ENCODE measurements at regions not wholly inside any gene's neighbourhood (a gene's known extent, or its start where the extent isn't known, plus 50 kb on each side); places are given as distances from the start of the nearest gene placed in this dataset.

DNA sequence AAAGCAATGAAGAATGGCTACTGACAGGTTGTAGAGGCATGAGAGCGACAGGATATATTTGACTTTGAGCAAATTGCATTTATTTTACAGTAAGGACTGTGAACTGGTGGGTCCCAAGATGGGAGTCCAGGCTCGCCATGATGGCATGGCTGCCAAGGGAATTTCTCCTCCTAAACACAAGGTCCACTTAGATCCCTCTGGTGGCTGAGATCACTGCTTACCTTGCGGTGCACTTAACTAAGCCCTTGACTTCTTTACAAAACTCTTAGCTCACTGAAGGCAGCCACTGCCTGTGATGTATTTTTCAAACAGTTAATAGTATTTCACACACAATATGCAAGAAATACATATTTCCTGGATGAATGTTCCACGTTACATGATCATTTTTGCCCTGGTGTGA, 50.3 kb upstream of the SORBS2 start:
- Histone ChIP-seq H3K9me3 (peaks cover 0 to 15% (median 4%) of the 10 kb centered on the region in 12 donors), H3K4me3 (no peak overlapping the region), H3K4me1 (peaks cover 0 to 37% (median 6%) of the 10 kb centered on the region in 12 donors), H3K36me3 (no peaks in the 10 kb centered on the region), H3K27me3 (no peaks in the 10 kb centered on the region), H3K27ac (peak overlapping the region in 9 of 12 donors; percentile 18 to 91 (median 80))
- no peak for DNase-seq
- TF ChIP-seq, protein P1, sequence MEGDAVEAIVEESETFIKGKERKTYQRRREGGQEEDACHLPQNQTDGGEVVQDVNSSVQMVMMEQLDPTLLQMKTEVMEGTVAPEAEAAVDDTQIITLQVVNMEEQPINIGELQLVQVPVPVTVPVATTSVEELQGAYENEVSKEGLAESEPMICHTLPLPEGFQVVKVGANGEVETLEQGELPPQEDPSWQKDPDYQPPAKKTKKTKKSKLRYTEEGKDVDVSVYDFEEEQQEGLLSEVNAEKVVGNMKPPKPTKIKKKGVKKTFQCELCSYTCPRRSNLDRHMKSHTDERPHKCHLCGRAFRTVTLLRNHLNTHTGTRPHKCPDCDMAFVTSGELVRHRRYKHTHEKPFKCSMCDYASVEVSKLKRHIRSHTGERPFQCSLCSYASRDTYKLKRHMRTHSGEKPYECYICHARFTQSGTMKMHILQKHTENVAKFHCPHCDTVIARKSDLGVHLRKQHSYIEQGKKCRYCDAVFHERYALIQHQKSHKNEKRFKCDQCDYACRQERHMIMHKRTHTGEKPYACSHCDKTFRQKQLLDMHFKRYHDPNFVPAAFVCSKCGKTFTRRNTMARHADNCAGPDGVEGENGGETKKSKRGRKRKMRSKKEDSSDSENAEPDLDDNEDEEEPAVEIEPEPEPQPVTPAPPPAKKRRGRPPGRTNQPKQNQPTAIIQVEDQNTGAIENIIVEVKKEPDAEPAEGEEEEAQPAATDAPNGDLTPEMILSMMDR (IDR thresholded peaks at IDR 0.05): no peak
- no peak for TF ChIP-seq POLR2A (IDR thresholded peaks at IDR 0.05)
- intact Hi-C loops (cut with DNase I): loop anchor here in 1 of 10 donors (5.0 kb wide), 1 partner anchor 160 kb away; no protein-coding TSS in a partner anchor
- 88 to 94% (median 93%) methylated on average over 4 of the region's 4 CpGs for WGBS, 4 donors
- ATAC-seq: no peak

DNA sequence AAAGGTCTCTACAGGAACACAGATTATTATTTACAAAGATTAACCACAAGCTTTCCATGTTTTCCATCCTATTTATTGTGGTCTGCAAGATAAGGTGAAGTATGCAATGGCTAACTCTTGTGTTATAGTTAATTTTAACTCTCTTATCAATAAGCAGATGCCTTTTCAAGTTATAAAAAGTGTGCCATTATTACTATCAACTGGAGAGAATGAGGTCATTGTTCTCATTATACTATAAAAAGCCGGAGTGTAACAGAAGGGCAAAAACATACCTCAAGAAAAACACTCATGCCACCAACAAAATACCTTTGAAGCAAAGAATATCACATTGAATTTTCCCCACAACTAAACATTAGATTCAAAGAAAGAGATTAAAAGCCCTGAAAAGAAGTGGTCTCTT, 52.0 kb upstream of the SORBS2 start:
- DNase-seq (no peak), ATAC-seq (peak; percentile 45 to 64 (median 60))
- Histone ChIP-seq H3K9me3 (no peaks in the 10 kb centered on the region), H3K4me3 (no peak overlapping the region), H3K4me1 (peaks cover 0 to 44% (median 6%) of the 10 kb centered on the region in 12 donors), H3K27me3 (no peaks in the 10 kb centered on the region), H3K27ac (peak overlapping the region in 11 of 12 donors; percentile 41 to 94 (median 79)), H3K36me3 (no peaks in the 10 kb centered on the region)
- intact Hi-C loops (cut with DNase I): loop anchor here in 1 of 10 donors (5.0 kb wide), 1 partner anchor 158 kb away; no protein-coding TSS in a partner anchor
- WGBS, 4 donors: 23 to 29% (median 25%) methylated on average over 1 of the region's 1 CpG
- TF ChIP-seq, protein P1 (IDR thresholded peaks at IDR 0.05): no peak
- no peak for TF ChIP-seq POLR2A (IDR thresholded peaks at IDR 0.05)

DNA sequence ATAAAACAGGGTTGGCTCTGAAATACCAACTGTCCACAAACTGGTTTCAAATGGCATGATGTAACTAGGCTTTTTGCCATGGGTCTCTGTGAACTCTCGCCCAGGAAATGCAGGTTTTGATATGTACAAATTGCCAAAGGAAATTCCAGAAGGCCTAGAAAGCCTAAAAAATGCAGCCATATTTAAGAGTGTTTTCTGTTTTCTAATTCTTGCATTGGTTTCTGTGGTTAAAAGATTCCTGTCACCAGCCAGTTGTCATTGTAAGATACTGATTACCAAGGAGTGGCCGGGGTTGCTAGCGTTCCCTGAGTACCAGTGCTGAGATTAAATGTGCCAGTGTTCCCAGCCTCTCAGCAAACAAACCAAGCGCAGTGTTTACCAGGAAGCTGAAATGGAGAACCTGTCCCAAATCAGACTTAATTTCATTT, 53.9 kb upstream of the SORBS2 start:
- H3K36me3 ChIP-seq: no peaks in the 10 kb centered on the region
- no peak overlapping the region for H3K4me3 ChIP-seq
- H3K4me1 ChIP-seq: peaks cover 0 to 59% (median 7%) of the 10 kb centered on the region in 12 donors
- 42 to 63% (median 52%) methylated on average over 4 of the region's 4 CpGs for WGBS, 4 donors
- H3K27ac ChIP-seq: peak overlapping the region; percentile 56 to 94 (median 77)
- DNase-seq (peak in 2 of 5 donors; percentile 39 to 61), ATAC-seq (peak; percentile 62 to 79 (median 72))
- intact Hi-C loops (cut with DNase I): loop anchor here in 1 of 10 donors (5.0 kb wide), 2 partner anchors 131 to 151 kb away; no protein-coding TSS in a partner anchor
- H3K9me3 ChIP-seq: no peaks in the 10 kb centered on the region
- no peaks in the 10 kb centered on the region for H3K27me3 ChIP-seq
- TF ChIP-seq, protein P1 (IDR thresholded peaks at IDR 0.05): no peak
- TF ChIP-seq POLR2A (IDR thresholded peaks at IDR 0.05): no peak

DNA sequence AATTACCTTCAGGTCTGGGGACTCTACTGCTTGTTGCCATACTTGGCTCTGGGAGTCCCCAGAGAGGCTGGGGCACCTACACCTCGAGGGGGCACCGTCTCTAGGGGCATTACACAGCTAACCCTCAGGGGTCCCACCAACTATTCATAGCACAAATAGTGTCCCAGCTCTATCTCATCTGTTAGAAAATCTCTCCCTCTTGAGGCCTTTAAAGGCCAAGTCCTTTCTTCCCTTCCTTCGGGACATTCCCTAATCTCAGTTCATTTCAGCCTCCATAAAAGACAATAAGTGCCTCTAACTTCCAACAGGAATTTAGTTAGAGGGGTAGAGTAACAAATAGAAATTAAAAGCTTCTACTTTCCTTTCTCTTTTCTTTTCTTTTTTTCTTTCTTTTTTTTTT, 55.8 kb upstream of the SORBS2 start:
- Histone ChIP-seq H3K4me1 (peaks cover 0 to 64% (median 7%) of the 10 kb centered on the region in 12 donors), H3K4me3 (no peak overlapping the region), H3K27ac (peak overlapping the region in 11 of 12 donors; percentile 2 to 94 (median 66)), H3K9me3 (no peaks in the 10 kb centered on the region), H3K27me3 (no peaks in the 10 kb centered on the region), H3K36me3 (no peaks in the 10 kb centered on the region)
- 56 to 72% (median 66%) methylated on average over 3 of the region's 3 CpGs for WGBS, 4 donors
- no peak for ATAC-seq
- TF ChIP-seq POLR2A (IDR thresholded peaks at IDR 0.05): no peak
- TF ChIP-seq, protein P1 (IDR thresholded peaks at IDR 0.05): peak in 1 of 12 donors; percentile 18
- intact Hi-C loops (cut with DNase I): loop anchor here in 1 of 10 donors (5.0 kb wide), 2 partner anchors 130 to 150 kb away; no protein-coding TSS in a partner anchor
- DNase-seq: no peak

Measured in heart left ventricle (tissue), 16 donors.